Breast epithelium (tissue), 3 donors: ENCODE measurements at regions not wholly inside any gene's neighbourhood (a gene's known extent, or its start where the extent isn't known, plus 50 kb on each side); places are given as distances from the start of the nearest gene placed in this dataset.

ENCODE experiments used
- CTCF ChIP-seq, 3 donors: fragments of 450-650 bp; IDR thresholded peaks; one replicate each; pipeline ENCODE4 v1.5.1; 2016 to 2017; ENCODE audit warnings: antibody characterized with exemption in 3 of 3, mild to moderate bottlenecking in 3 of 3, moderate library complexity in 3 of 3
- POLR2A ChIP-seq: fragments of 450-650 bp; IDR thresholded peaks from one replicate; pipeline ENCODE4 v1.6.1; 2016; ENCODE audit warnings: antibody characterized with exemption, mild to moderate bottlenecking, moderate library complexity

GRCh38 chr5:56631719-56632118, 183.6 kb upstream of the MAP3K1 start:
- TF ChIP-seq POLR2A, result no peak
- TF ChIP-seq CTCF (IDR thresholded peaks at IDR 0.05), result no peak
